HL-60 (cell line): ENCODE measurements at regions not wholly inside any gene's neighbourhood (a gene's known extent, or its start where the extent isn't known, plus 50 kb on each side); places are given as distances from the start of the nearest gene placed in this dataset.

Experiments used
- DNase-seq, 2 experiments: peaks; one replicate each; pipeline ENCODE4 v3.0.0-alpha.2; 2010 to 2020; ENCODE audit warnings: low read depth in 1 of 2, low spot score in 1 of 2
- H3K27ac ChIP-seq: fragments of 250-450 bp; sonication (Bioruptor Pico); replicated peaks from 2 replicates; pipeline ENCODE4 v1.5.1; 2020; ENCODE audit warnings: mild to moderate bottlenecking, moderate library complexity
- H3K27me3 ChIP-seq: fragments of 250-450 bp; sonication (Bioruptor Pico); 2 replicates; pipeline ENCODE4 v1.5.1; 2021; ENCODE audit warnings: mild to moderate bottlenecking, moderate library complexity; ENCODE audit not compliant: insufficient read depth, poor library complexity, severe bottlenecking
- H3K4me3 ChIP-seq: replicated peaks from 2 replicates; pipeline ENCODE4 v1.5.1; 2011; ENCODE audit warnings: mild to moderate bottlenecking, control low read depth, low read length; ENCODE audit not compliant: insufficient read depth
- CTCF ChIP-seq: IDR thresholded peaks from one replicate; pipeline ENCODE4 v1.5.1; 2011; ENCODE audit warnings: low read length, control low read depth, inconsistent platforms; ENCODE audit not compliant: insufficient read depth
- GABPA ChIP-seq: IDR thresholded peaks from 2 replicates; pipeline ENCODE4 v1.6.1; 2012; ENCODE audit warnings: low read depth
- POLR2AphosphoS5 ChIP-seq: IDR thresholded peaks from 2 replicates; pipeline ENCODE4 v1.6.1; 2012; ENCODE audit warnings: low read depth
- REST ChIP-seq: IDR thresholded peaks from 2 replicates; pipeline ENCODE4 v1.6.1; 2012; ENCODE audit warnings: low read depth; ENCODE audit not compliant: insufficient replicate concordance
- SPI1 ChIP-seq: IDR thresholded peaks from 2 replicates; pipeline ENCODE4 v1.6.1; 2012; ENCODE audit warnings: low read depth, mild to moderate bottlenecking, borderline replicate concordance

- Histone ChIP-seq H3K27me3 (no peaks in the 10 kb centered on the region), H3K27ac (no peak overlapping the region), H3K4me3 (no peak overlapping the region)
- no peak for DNase-seq
- no peak for TF ChIP-seq SPI1
- TF ChIP-seq POLR2AphosphoS5 = no peak
- no peak for TF ChIP-seq REST
- no peak for TF ChIP-seq CTCF
- no peak for TF ChIP-seq GABPA
Observed at GRCh38 chr2:7933672-7934071, 748.2 kb upstream of the ID2 start.

- no peak overlapping the region for H3K27ac ChIP-seq
- TF ChIP-seq POLR2AphosphoS5 (no peak), SPI1 (no peak)
Observed at GRCh38 chr2:7934476-7934875, 747.4 kb upstream of the ID2 start.

GRCh38 chr2:7937082-7937481 lies 744.8 kb upstream of the ID2 start:
- TF ChIP-seq GABPA (no peak), CTCF (no peak), REST (no peak), SPI1 (no peak), POLR2AphosphoS5 (no peak)
- no peak for DNase-seq
- H3K27ac ChIP-seq = no peak overlapping the region
- H3K27me3 ChIP-seq = no peaks in the 10 kb centered on the region
- H3K4me3 ChIP-seq = no peak overlapping the region

More at GRCh38 chr2:7934476-7934875, 747.4 kb upstream of the ID2 start:
- no peak overlapping the region for H3K4me3 ChIP-seq
- DNase-seq = no peak
- no peaks in the 10 kb centered on the region for H3K27me3 ChIP-seq

GRCh38 chr2:7940723-7941122 lies 741.1 kb upstream of the ID2 start:
- Histone ChIP-seq H3K4me3 (no peak overlapping the region), H3K27me3 (no peaks in the 10 kb centered on the region), H3K27ac (no peak overlapping the region)
- no peak for DNase-seq
- no peak for TF ChIP-seq POLR2AphosphoS5
- no peak for TF ChIP-seq REST
- no peak for TF ChIP-seq GABPA
- no peak for TF ChIP-seq SPI1
- no peak for TF ChIP-seq CTCF
